Omental fat pad (tissue), 3 donors: ENCODE measurements at regions not wholly inside any gene's neighbourhood (a gene's known extent, or its start where the extent isn't known, plus 50 kb on each side); places are given as distances from the start of the nearest gene placed in this dataset.

ENCODE experiments used
- ATAC-seq: fragments of 150-250 bp; one replicate; pipeline ENCODE4 v1.9.1; 2016; ENCODE audit warnings: mild to moderate bottlenecking, moderate library complexity; ENCODE audit not compliant: low FRiP score
- DNase-seq: peaks from one replicate; pipeline ENCODE4 v3.0.0-alpha.2; 2019; ENCODE audit warnings: low spot score
- CTCF ChIP-seq, 3 donors: fragments of 450-650 bp; IDR thresholded peaks; one replicate each; pipeline ENCODE4 v1.5.1; 2016 to 2017; ENCODE audit warnings: antibody characterized with exemption in 3 of 3, mild to moderate bottlenecking in 3 of 3, moderate library complexity in 2 of 3

GRCh38 chr9:698954-699353 is 142.5 kb upstream of the DMRT1 start:
- no peak for DNase-seq
- TF ChIP-seq CTCF (IDR thresholded peaks at IDR 0.05): no peak
- no peak for ATAC-seq

GRCh38 chr9:699396-699795 is 142.1 kb upstream of the DMRT1 start:
- no peak for TF ChIP-seq CTCF (IDR thresholded peaks at IDR 0.05)
- no peak for ATAC-seq

GRCh38 chr9:700365-701282 is 140.9 kb upstream of the DMRT1 start:
- TF ChIP-seq CTCF (IDR thresholded peaks at IDR 0.05): no peak
- DNase-seq (no peak), ATAC-seq (no peak)

More at GRCh38 chr9:699396-699795, 142.1 kb upstream of the DMRT1 start:
- DNase-seq: no peak

GRCh38 chr9:703392-703791 is 138.1 kb upstream of the DMRT1 start:
- no peak for TF ChIP-seq CTCF (IDR thresholded peaks at IDR 0.05)
- DNase-seq: no peak
- ATAC-seq: no peak

- no peak for ATAC-seq
- no peak for TF ChIP-seq CTCF (IDR thresholded peaks at IDR 0.05)
- DNase-seq: no peak
Measured at GRCh38 chr9:706073-706472, 135.4 kb upstream of the DMRT1 start.

- no peak for TF ChIP-seq CTCF (IDR thresholded peaks at IDR 0.05)
Measured at GRCh38 chr9:706606-707459, 134.7 kb upstream of the DMRT1 start.

More at GRCh38 chr9:706606-707459, 134.7 kb upstream of the DMRT1 start:
- ATAC-seq (peak; percentile 93), DNase-seq (peak; percentile 63)
